GM12864 (cell line): ENCODE measurements at regions not wholly inside any gene's neighbourhood (a gene's known extent, or its start where the extent isn't known, plus 50 kb on each side); places are given as distances from the start of the nearest gene placed in this dataset.

Experiments
- DNase-seq: peaks from one replicate; pipeline ENCODE4 v3.0.0-alpha.2; 2011; ENCODE audit warnings: low read depth
- H3K4me3 ChIP-seq: 2 replicates; pipeline ENCODE4 v1.5.1; 2011; ENCODE audit warnings: mild to moderate bottlenecking, low read depth, low read length, control low read depth
- CTCF ChIP-seq: IDR thresholded peaks from 2 replicates; pipeline ENCODE4 v1.5.1; 2011; ENCODE audit warnings: low read depth, mild to moderate bottlenecking, moderate library complexity, low read length, control low read depth, inconsistent platforms; ENCODE audit errors: missing control alignments

GRCh38 chr3:73734211-73735089 lies 109.7 kb upstream of the PDZRN3 start:
- no peak for TF ChIP-seq CTCF
- DNase-seq: no peak
- H3K4me3 ChIP-seq: no peak overlapping the region

- H3K4me3 ChIP-seq: no peak overlapping the region
- no peak for TF ChIP-seq CTCF
- no peak for DNase-seq
Measured at GRCh38 chr3:73733746-73734145, 109.0 kb upstream of the PDZRN3 start.

- H3K4me3 ChIP-seq: no peak overlapping the region
- DNase-seq: no peak
- TF ChIP-seq CTCF: no peak
Measured at GRCh38 chr3:73729969-73730440, 105.3 kb upstream of the PDZRN3 start.

- no peak overlapping the region for H3K4me3 ChIP-seq
- no peak for TF ChIP-seq CTCF
- no peak for DNase-seq
Measured at GRCh38 chr3:73727854-73728253, 103.1 kb upstream of the PDZRN3 start.

GRCh38 chr3:73727117-73727821 lies 102.5 kb upstream of the PDZRN3 start:
- no peak for TF ChIP-seq CTCF
- no peak overlapping the region for H3K4me3 ChIP-seq
- DNase-seq: no peak

- DNase-seq: no peak
Measured at GRCh38 chr3:73723596-73723995, 98.9 kb upstream of the PDZRN3 start.

More at GRCh38 chr3:73723596-73723995, 98.9 kb upstream of the PDZRN3 start:
- TF ChIP-seq CTCF: no peak
- H3K4me3 ChIP-seq: no peak overlapping the region
